OCI-LY1 (cell line): ENCODE measurements at regions not wholly inside any gene's neighbourhood (a gene's known extent, or its start where the extent isn't known, plus 50 kb on each side); places are given as distances from the start of the nearest gene placed in this dataset.
"Not testable (repeated sequence)": the region's sequence is repeated elsewhere in the genome, so short reads cannot be mapped to it uniquely, and the experiment has no call there.

ENCODE experiments used
- H2AFZ ChIP-seq: fragments of 200-600 bp; sonication (generic), shearing (Covaris generic); 2 replicates; pipeline ENCODE4 v1.6.0; 2014; ENCODE audit warnings: antibody characterized with exemption, mild to moderate bottlenecking, low read length
- H3F3A ChIP-seq: fragments of 200-600 bp; sonication (generic), shearing (Covaris generic); 2 replicates; pipeline ENCODE4 v1.6.0; 2014; ENCODE audit warnings: mild to moderate bottlenecking, antibody characterized with exemption, low read length, moderate library complexity; ENCODE audit not compliant: insufficient read depth
- H3K27ac ChIP-seq: fragments of 200-600 bp; sonication (generic); 2 replicates; pipeline ENCODE4 v1.5.1; 2014; ENCODE audit warnings: low read length, mixed run types, mild to moderate bottlenecking, low read depth; ENCODE audit not compliant: poor library complexity, severe bottlenecking
- H3K27me3 ChIP-seq: fragments of 200-600 bp; sonication (generic); 2 replicates; pipeline ENCODE4 v1.6.0; 2014; ENCODE audit warnings: antibody characterized with exemption, mild to moderate bottlenecking, low read length, moderate library complexity; ENCODE audit not compliant: insufficient read depth
- H3K36me3 ChIP-seq: fragments of 200-600 bp; sonication (generic); 2 replicates; pipeline ENCODE4 v1.6.1; 2014; ENCODE audit warnings: mild to moderate bottlenecking, antibody characterized with exemption, low read length, moderate library complexity, mixed read lengths; ENCODE audit not compliant: insufficient read depth
- H3K4me1 ChIP-seq: fragments of 200-600 bp; sonication (generic); 2 replicates; pipeline ENCODE4 v1.5.1; 2014; ENCODE audit warnings: mild to moderate bottlenecking, low read length, moderate library complexity; ENCODE audit not compliant: insufficient read depth, severe bottlenecking
- H3K4me2 ChIP-seq: fragments of 200-600 bp; sonication (generic), shearing (Covaris generic); 2 replicates; pipeline ENCODE4 v1.6.1; 2014; ENCODE audit warnings: low read length
- H3K4me3 ChIP-seq: fragments of 200-600 bp; sonication (generic); 2 replicates; pipeline ENCODE4 v1.5.1; 2014; ENCODE audit warnings: low read length, low read depth, mild to moderate bottlenecking, mixed read lengths; ENCODE audit not compliant: poor library complexity, severe bottlenecking
- H3K79me2 ChIP-seq: fragments of 200-600 bp; shearing (Covaris generic); 2 replicates; pipeline ENCODE4 v1.6.1; 2016; ENCODE audit warnings: mixed run types, low read length, mixed read lengths; ENCODE audit not compliant: insufficient read depth
- H3K9ac ChIP-seq: fragments of 200-600 bp; sonication (generic), shearing (Covaris generic); 2 replicates; pipeline ENCODE4 v1.6.1; 2014; ENCODE audit warnings: mild to moderate bottlenecking, low read length, mixed read lengths
- H3K9me2 ChIP-seq: fragments of 200-600 bp; sonication (generic), shearing (Covaris generic); 2 replicates; pipeline ENCODE4 v1.6.1; 2014; ENCODE audit warnings: low read depth, mild to moderate bottlenecking, low read length, mixed read lengths
- H3K9me3 ChIP-seq: fragments of 200-600 bp; shearing (Covaris generic); 2 replicates; pipeline ENCODE4 v1.6.1; 2014; ENCODE audit warnings: low read length, mixed read lengths
- H4K20me1 ChIP-seq: fragments of 200-600 bp; sonication (generic), shearing (Covaris generic); 2 replicates; pipeline ENCODE4 v1.6.0; 2016; ENCODE audit warnings: mild to moderate bottlenecking, low read length; ENCODE audit not compliant: insufficient read depth

- not testable (repeated sequence) for H3K27me3 ChIP-seq, H3K9me3 ChIP-seq, H3K79me2 ChIP-seq, H3F3A ChIP-seq, H3K4me2 ChIP-seq, H3K4me3 ChIP-seq, H3K9ac ChIP-seq, H3K4me1 ChIP-seq, H4K20me1 ChIP-seq, H3K9me2 ChIP-seq, H3K27ac ChIP-seq, H3K36me3 ChIP-seq, H2AFZ ChIP-seq
Observed at GRCh38 chr16:29061467-29061921, 76.6 kb downstream of the LAT start.

GRCh38 chr16:29060022-29060810 lies 75.4 kb downstream of the LAT start:
- not testable (repeated sequence) for H3K9me3 ChIP-seq, H3K4me3 ChIP-seq, H3K9ac ChIP-seq, H3F3A ChIP-seq, H3K27ac ChIP-seq, H3K9me2 ChIP-seq, H3K4me2 ChIP-seq, H3K79me2 ChIP-seq, H3K27me3 ChIP-seq, H3K36me3 ChIP-seq, H4K20me1 ChIP-seq, H2AFZ ChIP-seq, H3K4me1 ChIP-seq

GRCh38 chr16:29059575-29059974 lies 74.7 kb downstream of the LAT start:
- not testable (repeated sequence) for H3K4me1 ChIP-seq, H3K4me2 ChIP-seq, H3K27me3 ChIP-seq, H3K9ac ChIP-seq, H3K9me3 ChIP-seq, H3K79me2 ChIP-seq, H4K20me1 ChIP-seq, H3F3A ChIP-seq, H3K9me2 ChIP-seq, H3K4me3 ChIP-seq, H2AFZ ChIP-seq, H3K36me3 ChIP-seq, H3K27ac ChIP-seq
